HG02938 (cell line): ENCODE measurements at regions not wholly inside any gene's neighbourhood (a gene's known extent, or its start where the extent isn't known, plus 50 kb on each side); places are given as distances from the start of the nearest gene placed in this dataset.
"Not testable (repeated sequence)": the region's sequence is repeated elsewhere in the genome, so short reads cannot be mapped to it uniquely, and the experiment has no call there.

Experiments used
- ATAC-seq: cut with Tn5 transposase; IDR thresholded peaks from one replicate; pipeline ENCODE4 v1.9.1; 2021; ENCODE audit warnings: mild to moderate bottlenecking, moderate library complexity; ENCODE audit not compliant: unreplicated experiment

GRCh38 chr2:173544641-173545363, 190.1 kb downstream of the CDCA7 start:
- no peak for ATAC-seq

GRCh38 chr2:173545364-173545763, 190.7 kb downstream of the CDCA7 start:
- no peak for ATAC-seq

- no peak for ATAC-seq
These were observed 192.8 kb downstream of the CDCA7 start for GRCh38 chr2:173547499-173547898.

GRCh38 chr2:173550143-173550542, 195.5 kb downstream of the CDCA7 start:
- ATAC-seq = no peak

- no peak for ATAC-seq
These were observed 197.9 kb downstream of the CDCA7 start for GRCh38 chr2:173552531-173552930.

- no peak for ATAC-seq
These were observed 198.9 kb downstream of the CDCA7 start for GRCh38 chr2:173553593-173553992.

- ATAC-seq = no peak
These were observed 201.2 kb downstream of the CDCA7 start for GRCh38 chr2:173555833-173556232.

- no peak for ATAC-seq
These were observed 202.1 kb downstream of the CDCA7 start for GRCh38 chr2:173556816-173557215.

- ATAC-seq = no peak
These were observed 202.8 kb downstream of the CDCA7 start for GRCh38 chr2:173557497-173557896.

- ATAC-seq = no peak
These were observed 212.8 kb downstream of the CDCA7 start for GRCh38 chr2:173567493-173567892.

GRCh38 chr2:173568054-173568453, 213.4 kb downstream of the CDCA7 start:
- no peak for ATAC-seq

GRCh38 chr2:173571021-173571821, 216.5 kb downstream of the CDCA7 start:
- ATAC-seq = no peak

- ATAC-seq = no peak
These were observed 217.4 kb downstream of the CDCA7 start for GRCh38 chr2:173571887-173572680.

GRCh38 chr2:173572848-173573247, 218.2 kb downstream of the CDCA7 start:
- ATAC-seq = peak; percentile 72

GRCh38 chr2:173573782-173574181, 219.1 kb downstream of the CDCA7 start:
- ATAC-seq = not testable (repeated sequence)

GRCh38 chr2:173574324-173575112, 219.8 kb downstream of the CDCA7 start:
- no peak for ATAC-seq

- no peak for ATAC-seq
These were observed 223.9 kb downstream of the CDCA7 start for GRCh38 chr2:173578404-173579107.

GRCh38 chr2:173580351-173580750, 225.7 kb downstream of the CDCA7 start:
- ATAC-seq = no peak

- no peak for ATAC-seq
These were observed 226.3 kb downstream of the CDCA7 start for GRCh38 chr2:173580956-173581355.

- ATAC-seq = no peak
These were observed 228.5 kb downstream of the CDCA7 start for GRCh38 chr2:173583196-173583595.
